IMR-90 (cell line): ENCODE measurements at regions not wholly inside any gene's neighbourhood (a gene's known extent, or its start where the extent isn't known, plus 50 kb on each side); places are given as distances from the start of the nearest gene placed in this dataset.

Experiments used
- ATAC-seq: fragments of 200-7000 bp; cut with Tn5 transposase; 2 replicates; pipeline ENCODE4 v1.9.1; 2020; ENCODE audit warnings: low read depth, mild to moderate bottlenecking, moderate library complexity
- BruUV-seq: library from RNA; stranded (reverse); fragments of 400-500 nt; replicated peaks from 2 replicates; lab custom pipeline; 2021; lab: Mats Ljungman, UMichigan
- CTCF ChIA-PET: fragments of 300-600 bp; formaldehyde crosslinking; extraction: SDS; loops from one replicate; lab custom pipeline; 2021; ENCODE audit warnings: antibody characterized with exemption; lab: Yijun Ruan, JAX
- POLR2A ChIA-PET: fragments of 300-600 bp; sonication (Branson Sonifier 250); formaldehyde crosslinking; loops from one replicate; lab custom pipeline; 2022; ENCODE audit warnings: antibody characterized with exemption; ENCODE audit not compliant: unreplicated experiment; lab: Charles Lee
- DNase-seq: peaks from one replicate; pipeline ENCODE4 v3.0.0; 2013
- H2AFZ ChIP-seq: replicated peaks from 2 replicates; pipeline ENCODE3; 2013; ENCODE audit warnings: low read length, mild to moderate bottlenecking; ENCODE audit not compliant: poor library complexity
- H2AK5ac ChIP-seq: 2 replicates; pipeline ENCODE4 v1.6.1; 2013; ENCODE audit warnings: low read depth, low read length, inconsistent platforms
- H2AK9ac ChIP-seq: replicated peaks from 2 replicates; pipeline ENCODE3; 2013; ENCODE audit warnings: mild to moderate bottlenecking, low read depth, low read length, moderate library complexity; ENCODE audit not compliant: poor library complexity
- H2BK120ac ChIP-seq: 2 replicates; pipeline ENCODE4 v1.6.1; 2013; ENCODE audit warnings: low read depth, low read length, inconsistent platforms
- H2BK15ac ChIP-seq: 3 replicates; pipeline ENCODE4 v1.6.1; 2013; ENCODE audit warnings: low read depth, low read length, inconsistent platforms
- H2BK20ac ChIP-seq: 2 replicates; pipeline ENCODE4 v1.6.1; 2013; ENCODE audit warnings: low read depth, mild to moderate bottlenecking, inconsistent platforms, low read length, moderate library complexity
- H2BK5ac ChIP-seq: 2 replicates; pipeline ENCODE4 v1.6.1; 2013; ENCODE audit warnings: mild to moderate bottlenecking, low read depth, low read length, inconsistent platforms; ENCODE audit not compliant: poor library complexity, severe bottlenecking
- H3K14ac ChIP-seq: replicated peaks from 2 replicates; pipeline ENCODE4 v1.6.1; 2013; ENCODE audit warnings: low read depth, low read length, inconsistent platforms
- H3K18ac ChIP-seq: 2 replicates; pipeline ENCODE4 v1.6.1; 2013; ENCODE audit warnings: low read depth, low read length, control low read depth
- H3K23ac ChIP-seq: 2 replicates; pipeline ENCODE4 v1.6.1; 2013; ENCODE audit warnings: low read depth, low read length, inconsistent platforms
- H3K27ac ChIP-seq: 2 replicates; pipeline ENCODE4 v1.5.1; 2013; ENCODE audit warnings: mild to moderate bottlenecking, control low read depth, low read length; ENCODE audit not compliant: insufficient read depth
- H3K27me3 ChIP-seq: 2 replicates; pipeline ENCODE4 v1.6.1; 2013; ENCODE audit warnings: low read length; ENCODE audit not compliant: control insufficient read depth, insufficient read depth
- H3K36me3 ChIP-seq: 2 replicates; pipeline ENCODE4 v1.6.1; 2013; ENCODE audit warnings: low read length, mixed read lengths; ENCODE audit not compliant: control insufficient read depth, insufficient read depth
- H3K4ac ChIP-seq: 2 replicates; pipeline ENCODE4 v1.6.1; 2013; ENCODE audit warnings: low read depth, low read length, inconsistent platforms
- H3K4me1 ChIP-seq: 2 replicates; pipeline ENCODE4 v1.6.1; 2013; ENCODE audit warnings: low read length, mixed read lengths; ENCODE audit not compliant: control insufficient read depth, insufficient read depth
- H3K4me2 ChIP-seq: 2 replicates; pipeline ENCODE4 v1.6.1; 2013; ENCODE audit warnings: low read depth, mild to moderate bottlenecking, control low read depth, low read length, moderate library complexity
- H3K4me3 ChIP-seq: 2 replicates; pipeline ENCODE4 v1.5.1; 2013; ENCODE audit warnings: low read depth, mild to moderate bottlenecking, control low read depth, low read length, moderate library complexity; ENCODE audit not compliant: insufficient read depth
- H3K56ac ChIP-seq: 2 replicates; pipeline ENCODE4 v1.6.1; 2013; ENCODE audit warnings: low read length, inconsistent platforms; ENCODE audit not compliant: insufficient read depth; ENCODE audit errors: extremely low read depth
- H3K79me1 ChIP-seq, 2 experiments: 2 replicates each; pipeline ENCODE4 v1.6.1; 2013; ENCODE audit warnings: low read length in 2 of 2, inconsistent platforms in 1 of 2, low read depth in 1 of 2
- H3K9ac ChIP-seq: 2 replicates; pipeline ENCODE4 v1.6.1; 2013; ENCODE audit warnings: low read depth, low read length, control low read depth
- H3K9me1 ChIP-seq: 2 replicates; pipeline ENCODE4 v1.6.1; 2013; ENCODE audit warnings: low read length, inconsistent platforms; ENCODE audit not compliant: insufficient read depth
- H3K9me3 ChIP-seq: 2 replicates; pipeline ENCODE4 v1.6.1; 2013; ENCODE audit warnings: low read length; ENCODE audit not compliant: control insufficient read depth, insufficient read depth
- H4K20me1 ChIP-seq: 2 replicates; pipeline ENCODE4 v1.6.1; 2013; ENCODE audit warnings: low read length, inconsistent platforms; ENCODE audit not compliant: insufficient read depth
- H4K5ac ChIP-seq: 2 replicates; pipeline ENCODE4 v1.6.1; 2013; ENCODE audit warnings: mild to moderate bottlenecking, low read depth, low read length, control low read depth
- H4K8ac ChIP-seq, 2 experiments: 2 replicates each; pipeline ENCODE4 v1.6.1; 2013; ENCODE audit warnings: low read depth in 2 of 2, low read length in 2 of 2, control low read depth in 1 of 2, inconsistent platforms in 1 of 2
- H4K91ac ChIP-seq: 2 replicates; pipeline ENCODE4 v1.6.1; 2013; ENCODE audit warnings: low read depth, low read length, inconsistent platforms; ENCODE audit not compliant: insufficient read depth
- CEBPB ChIP-seq: IDR thresholded peaks from 2 replicates; pipeline ENCODE4 v1.6.1; 2012; ENCODE audit warnings: low read depth, low read length, improper control_type of control experiment
- CTCF ChIP-seq: conservative IDR thresholded peaks from 2 replicates; pipeline ENCODE4 v1.5.1; 2012; ENCODE audit warnings: mild to moderate bottlenecking, low read depth, low read length, improper control_type of control experiment
- MXI1 ChIP-seq: IDR thresholded peaks from 2 replicates; pipeline ENCODE4 v1.6.1; 2012; ENCODE audit warnings: low read depth, mild to moderate bottlenecking, low read length, moderate library complexity, borderline replicate concordance
- POLR2A ChIP-seq: IDR thresholded peaks from 2 replicates; pipeline ENCODE4 v1.6.1; 2012; ENCODE audit warnings: mild to moderate bottlenecking, low read depth, low read length
- RAD21 ChIP-seq: IDR thresholded peaks from 2 replicates; pipeline ENCODE4 v1.6.1; 2012; ENCODE audit warnings: low read length, improper control_type of control experiment
- RCOR1 ChIP-seq: IDR thresholded peaks from 2 replicates; pipeline ENCODE4 v1.6.1; 2012; ENCODE audit warnings: mild to moderate bottlenecking, low read length, improper control_type of control experiment; ENCODE audit not compliant: insufficient replicate concordance
- RFX5 ChIP-seq: IDR thresholded peaks from 2 replicates; pipeline ENCODE4 v1.8.0; 2012; ENCODE audit warnings: low read depth, mild to moderate bottlenecking, low read length, moderate library complexity
- WGBS, 2 experiments: methylation state at CpG; one replicate each; pipeline versions ENCODE4 v1.1.5 to v1.1.7; 2013; ENCODE audit warnings: missing lambda C conversion rate in 2 of 2; ENCODE audit not compliant: insufficient read length in 1 of 2; ENCODE audit errors: extremely low coverage in 2 of 2; 5-methylcytosine and 5-hydroxymethylcytosine counted together
- dilution Hi-C: fragments of 300-500 bp; cut with HindIII; formaldehyde crosslinking; loops from one replicate; pipeline ENCODE4 v1.14.3; 2018; ENCODE audit warnings: low sequenced_read_pairs; ENCODE audit not compliant: unreplicated experiment
- in situ Hi-C: fragments of 300-500 bp; cut with MboI; formaldehyde crosslinking; loops from 3 replicates; pipeline ENCODE4 v1.14.3; 2019; ENCODE audit warnings: low sequenced_read_pairs, inconsistent platforms, mixed read lengths
- intact Hi-C: fragments of 100-400 bp; cut with micrococcal nuclease; formaldehyde crosslinking; loops from 2 replicates; pipeline ENCODE4 v1.10.0; 2022

- no peak for ATAC-seq
Observed at GRCh38 chr17:17419631-17420030, 57.2 kb upstream of the MED9 start.

More at GRCh38 chr17:17419631-17420030, 57.2 kb upstream of the MED9 start:
- Histone ChIP-seq H2BK5ac (no peak overlapping the region), H3K14ac (no peak overlapping the region), H3K9ac (no peak overlapping the region), H3K23ac (no peak overlapping the region), H3K27ac (no peak overlapping the region), H3K4me3 (no peak overlapping the region), H3K4me2 (no peak overlapping the region), H4K5ac (no peak overlapping the region), H2AK5ac (no peak overlapping the region), H3K27me3 (no peaks in the 10 kb centered on the region), H2AK9ac (no peak overlapping the region), H4K20me1 (no peaks in the 10 kb centered on the region), H3K56ac (no peak overlapping the region), H3K4me1 (peaks cover 13% of the 10 kb centered on the region), H2AFZ (no peak overlapping the region), H3K18ac (no peak overlapping the region), H3K9me3 (peaks cover 1% of the 10 kb centered on the region; the same call in 1 of the 2 replicates), H3K4ac (no peak overlapping the region), H2BK120ac (no peak overlapping the region), H2BK20ac (no peak overlapping the region), H3K79me1 (no peaks in the 10 kb centered on the region), H3K9me1 (peaks cover 9% of the 10 kb centered on the region; the same call in 1 of the 2 replicates), H3K36me3 (no peaks in the 10 kb centered on the region), H4K91ac (no peak overlapping the region), H2BK15ac (no peak overlapping the region), H4K8ac (no peak overlapping the region)
- BruUV-seq = no TSS peak
- intact Hi-C loops (no loop called here), in situ Hi-C loops (no loop called here), dilution Hi-C loops (no loop called here)
- no peak for TF ChIP-seq RFX5
- TF ChIP-seq CTCF = no peak
- no peak for TF ChIP-seq RCOR1
- TF ChIP-seq RAD21 = no peak
- no peak for TF ChIP-seq MXI1
- TF ChIP-seq POLR2A = no peak
- no peak for TF ChIP-seq CEBPB
- WGBS, 2 experiments = 100% methylated on average over 2 of the region's 4 CpGs; no CpG with 5 or more reads in 1 of the 2 experiments
- ChIA-PET POLR2A (no interaction called here), CTCF (no interaction called here)
- DNase-seq = no peak
